Gastroesophageal sphincter (tissue), 3 donors: ENCODE measurements at regions not wholly inside any gene's neighbourhood (a gene's known extent, or its start where the extent isn't known, plus 50 kb on each side); places are given as distances from the start of the nearest gene placed in this dataset.

Source experiments
- CTCF ChIP-seq, 4 experiments: fragments of 200-600 bp in 2 of 4; fragments of 450-650 bp in 2 of 4; sonication (generic) in 1 of 4; IDR thresholded peaks; one replicate each; pipeline ENCODE4 v1.5.1; 2017 to 2019; ENCODE audit warnings: antibody characterized with exemption in 4 of 4, mild to moderate bottlenecking in 2 of 4, moderate library complexity in 2 of 4
- EP300 ChIP-seq: sonication (generic); formaldehyde crosslinking; IDR thresholded peaks from one replicate; pipeline ENCODE4 v1.6.1; 2017; ENCODE audit warnings: antibody characterized with exemption, mild to moderate bottlenecking
- POLR2AphosphoS5 ChIP-seq: sonication (generic); formaldehyde crosslinking; IDR thresholded peaks from one replicate; pipeline ENCODE4 v1.6.1; 2017; ENCODE audit warnings: antibody characterized with exemption

GRCh38 chr5:130687085-130687733, 477.8 kb downstream of the HINT1 start:
- TF ChIP-seq POLR2AphosphoS5: no peak
- TF ChIP-seq CTCF (IDR thresholded peaks at IDR 0.05): no peak
- no peak for TF ChIP-seq EP300
